B cell (primary cell): ENCODE measurements at regions not wholly inside any gene's neighbourhood (a gene's known extent, or its start where the extent isn't known, plus 50 kb on each side); places are given as distances from the start of the nearest gene placed in this dataset.

Experiments used
- CTCF ChIP-seq: fragments of 200-600 bp; IDR thresholded peaks from one replicate; pipeline ENCODE4 v1.8.0; 2022; ENCODE audit warnings: antibody characterized with exemption, mild to moderate bottlenecking
- EZH2 ChIP-seq: IDR thresholded peaks from 2 replicates; pipeline ENCODE4 v1.6.1; 2012; ENCODE audit warnings: borderline replicate concordance, low read depth, mild to moderate bottlenecking, moderate library complexity, low read length; ENCODE audit not compliant: insufficient read depth, poor library complexity, severe bottlenecking

- TF ChIP-seq CTCF (no peak), EZH2 (no peak)
Measured at GRCh38 chr14:37746140-37746832, 150.9 kb downstream of the TTC6 start.
